A673 (cell line): ENCODE measurements at regions not wholly inside any gene's neighbourhood (a gene's known extent, or its start where the extent isn't known, plus 50 kb on each side); places are given as distances from the start of the nearest gene placed in this dataset.

Experiments
- BruUV-seq: library from RNA; stranded (reverse); fragments of 400-500 nt; replicated peaks from 2 replicates; lab custom pipeline; 2021; lab: Mats Ljungman, UMichigan
- CTCF ChIA-PET: fragments of 300-600 bp; sonication (Branson Sonifier 250); formaldehyde crosslinking; loops from one replicate; lab custom pipeline; 2022; ENCODE audit warnings: antibody characterized with exemption; lab: Charles Lee
- POLR2A ChIA-PET: fragments of 300-600 bp; sonication (Branson Sonifier 250); formaldehyde crosslinking; loops from one replicate; lab custom pipeline; 2022; ENCODE audit warnings: antibody characterized with exemption; ENCODE audit not compliant: low non-redundant PET; lab: Charles Lee
- DNase-seq: peaks from one replicate; pipeline ENCODE4 v3.0.0-alpha.2; 2015; ENCODE audit warnings: low spot score
- H3K27ac ChIP-seq: fragments of 200-600 bp; sonication (generic); 2 replicates; pipeline ENCODE4 v1.5.1; 2016; ENCODE audit warnings: mixed run types, low read depth, mild to moderate bottlenecking, mixed read lengths, antibody characterized with exemption, low read length; ENCODE audit not compliant: poor library complexity, severe bottlenecking
- H3K27me3 ChIP-seq: fragments of 200-600 bp; sonication (generic); replicated peaks from 2 replicates; pipeline ENCODE4 v1.6.1; 2017; ENCODE audit warnings: mixed run types, low read depth, mild to moderate bottlenecking, mixed read lengths, antibody characterized with exemption, low read length; ENCODE audit not compliant: insufficient read depth, poor library complexity
- H3K36me3 ChIP-seq: fragments of 200-600 bp; sonication (generic); 2 replicates; pipeline ENCODE4 v1.6.1; 2016; ENCODE audit warnings: mixed run types, mild to moderate bottlenecking, mixed read lengths, antibody characterized with exemption, low read length; ENCODE audit not compliant: insufficient read depth, poor library complexity, severe bottlenecking
- H3K4me1 ChIP-seq: fragments of 200-600 bp; sonication (generic); 2 replicates; pipeline ENCODE4 v1.6.1; 2017; ENCODE audit warnings: mixed run types, mild to moderate bottlenecking, mixed read lengths, antibody characterized with exemption, low read length; ENCODE audit not compliant: insufficient read depth, poor library complexity, severe bottlenecking
- H3K4me3 ChIP-seq: fragments of 200-600 bp; sonication (generic); 2 replicates; pipeline ENCODE4 v1.5.1; 2016; ENCODE audit warnings: low read depth, mixed run types, mild to moderate bottlenecking, mixed read lengths, low read length; ENCODE audit not compliant: poor library complexity, severe bottlenecking
- H3K9me3 ChIP-seq: fragments of 200-600 bp; sonication (generic); 2 replicates; pipeline ENCODE4 v1.6.1; 2016; ENCODE audit warnings: mixed run types, low read depth, mild to moderate bottlenecking, mixed read lengths, antibody characterized with exemption, low read length; ENCODE audit not compliant: poor library complexity, severe bottlenecking
- EZH2 ChIP-seq: fragments of 200-600 bp; sonication (generic); IDR thresholded peaks from 2 replicates; pipeline ENCODE4 v1.6.1; 2017; ENCODE audit warnings: borderline replicate concordance, low read depth, mild to moderate bottlenecking, mixed read lengths, antibody characterized with exemption, low read length; ENCODE audit not compliant: poor library complexity, severe bottlenecking
- intact Hi-C: fragments of 100-400 bp; cut with micrococcal nuclease; formaldehyde crosslinking; loops from one replicate; pipeline ENCODE4 v1.10.0; 2022; ENCODE audit not compliant: unreplicated experiment
- TF ChIP-seq, protein P1 (sequence below): fragments of 300-800, 200-600 bp; sonication (generic); conservative IDR thresholded peaks from 2 replicates; pipeline ENCODE4 v1.5.1; 2017; ENCODE audit warnings: low read depth, mild to moderate bottlenecking, antibody characterized with exemption, low read length, moderate library complexity, mixed read lengths

DNA sequence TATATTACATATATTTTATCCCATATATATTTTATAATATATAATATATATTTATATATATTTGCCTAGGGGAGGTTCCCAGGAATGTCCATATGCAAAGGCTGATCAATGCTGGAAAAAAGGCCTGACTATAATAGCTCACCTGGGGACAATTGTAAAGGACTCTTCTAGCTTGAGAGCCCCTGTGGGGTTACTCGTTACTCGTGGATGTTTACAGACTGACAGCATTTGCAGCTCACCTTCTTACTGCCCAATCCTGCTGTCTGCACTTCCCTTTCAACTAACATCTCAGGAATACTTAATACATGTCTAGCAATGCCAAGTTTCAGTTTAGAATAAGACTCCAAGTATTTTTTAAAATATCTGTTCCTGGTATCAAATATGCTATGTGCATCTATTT is 1365.4 kb upstream of the RAG2 start:
- no peak for TF ChIP-seq EZH2
- TF ChIP-seq, protein P1, sequence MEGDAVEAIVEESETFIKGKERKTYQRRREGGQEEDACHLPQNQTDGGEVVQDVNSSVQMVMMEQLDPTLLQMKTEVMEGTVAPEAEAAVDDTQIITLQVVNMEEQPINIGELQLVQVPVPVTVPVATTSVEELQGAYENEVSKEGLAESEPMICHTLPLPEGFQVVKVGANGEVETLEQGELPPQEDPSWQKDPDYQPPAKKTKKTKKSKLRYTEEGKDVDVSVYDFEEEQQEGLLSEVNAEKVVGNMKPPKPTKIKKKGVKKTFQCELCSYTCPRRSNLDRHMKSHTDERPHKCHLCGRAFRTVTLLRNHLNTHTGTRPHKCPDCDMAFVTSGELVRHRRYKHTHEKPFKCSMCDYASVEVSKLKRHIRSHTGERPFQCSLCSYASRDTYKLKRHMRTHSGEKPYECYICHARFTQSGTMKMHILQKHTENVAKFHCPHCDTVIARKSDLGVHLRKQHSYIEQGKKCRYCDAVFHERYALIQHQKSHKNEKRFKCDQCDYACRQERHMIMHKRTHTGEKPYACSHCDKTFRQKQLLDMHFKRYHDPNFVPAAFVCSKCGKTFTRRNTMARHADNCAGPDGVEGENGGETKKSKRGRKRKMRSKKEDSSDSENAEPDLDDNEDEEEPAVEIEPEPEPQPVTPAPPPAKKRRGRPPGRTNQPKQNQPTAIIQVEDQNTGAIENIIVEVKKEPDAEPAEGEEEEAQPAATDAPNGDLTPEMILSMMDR = no peak
- no peak overlapping the region for H3K27ac ChIP-seq
- DNase-seq = no peak
- POLR2A ChIA-PET = no interaction called here
- H3K36me3 ChIP-seq = no peaks in the 10 kb centered on the region
- H3K4me1 ChIP-seq = no peaks in the 10 kb centered on the region
- peaks cover 3% of the 10 kb centered on the region for H3K9me3 ChIP-seq
- BruUV-seq = no TSS peak
- no peak overlapping the region for H3K4me3 ChIP-seq
- H3K27me3 ChIP-seq = no peaks in the 10 kb centered on the region
- intact Hi-C loops = no loop called here
- CTCF ChIA-PET = no interaction called here

DNA sequence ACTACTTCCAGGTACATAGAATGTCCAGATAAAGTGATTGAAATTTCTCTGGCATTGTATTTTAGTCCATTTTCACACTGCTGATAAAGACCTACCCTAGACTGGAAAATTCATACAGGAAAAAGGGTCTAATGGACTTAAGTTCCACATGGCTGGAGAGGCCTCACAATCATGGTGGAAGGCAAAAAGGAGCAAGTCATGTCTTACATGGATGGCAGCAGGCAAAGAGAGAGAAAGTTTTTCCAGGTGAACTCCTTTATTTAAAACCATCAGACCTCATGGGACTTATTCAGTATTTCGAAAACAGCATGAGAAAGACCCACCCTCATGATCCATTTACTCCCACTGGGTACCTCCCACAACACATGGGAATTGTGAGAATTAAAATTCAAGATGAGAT is 1359.7 kb upstream of the RAG2 start:
- no peak overlapping the region for H3K27ac ChIP-seq
- intact Hi-C loops = no loop called here
- CTCF ChIA-PET = no interaction called here

DNA sequence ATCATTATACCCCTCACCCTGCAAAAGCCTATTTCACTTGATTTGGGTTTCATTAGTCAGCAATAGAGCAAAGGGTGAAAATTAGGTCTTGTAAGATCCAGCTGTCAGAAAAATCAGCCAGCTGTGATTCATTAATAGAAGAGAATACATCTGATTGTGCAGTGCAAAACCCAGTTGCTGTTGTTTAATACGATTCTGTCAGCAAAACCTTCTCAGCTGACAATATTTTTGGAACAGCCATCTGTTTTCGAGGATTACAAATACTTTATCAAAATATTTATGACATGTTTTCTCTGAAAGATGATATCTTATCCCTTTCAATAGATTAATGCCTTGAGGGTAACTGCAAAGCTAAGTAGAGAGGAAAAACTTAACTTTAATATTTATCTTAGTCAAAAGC is 1354.0 kb upstream of the RAG2 start:
- no TSS peak for BruUV-seq
- H3K4me1 ChIP-seq = no peaks in the 10 kb centered on the region
- intact Hi-C loops = no loop called here
- POLR2A ChIA-PET = no interaction called here
- no peaks in the 10 kb centered on the region for H3K36me3 ChIP-seq
- no peaks in the 10 kb centered on the region for H3K27me3 ChIP-seq
- TF ChIP-seq EZH2 = no peak
- TF ChIP-seq, protein P1 = no peak
- no peak for DNase-seq
- CTCF ChIA-PET = no interaction called here
- no peak overlapping the region for H3K4me3 ChIP-seq
- H3K9me3 ChIP-seq = no peaks in the 10 kb centered on the region
- H3K27ac ChIP-seq = no peak overlapping the region

More for the DNA sequence above, 1359.7 kb upstream of the RAG2 start:
- no peaks in the 10 kb centered on the region for H3K36me3 ChIP-seq
- H3K27me3 ChIP-seq = no peaks in the 10 kb centered on the region
- POLR2A ChIA-PET = no interaction called here
- TF ChIP-seq, protein P1 = no peak
- TF ChIP-seq EZH2 = no peak
- H3K9me3 ChIP-seq = no peaks in the 10 kb centered on the region
- DNase-seq = no peak
- no peaks in the 10 kb centered on the region for H3K4me1 ChIP-seq
- no TSS peak for BruUV-seq
- no peak overlapping the region for H3K4me3 ChIP-seq
